NCI-H345 treated with DMSO at 0.1 percent for 48 hours (cell line): ENCODE measurements at regions not wholly inside any gene's neighbourhood (a gene's known extent, or its start where the extent isn't known, plus 50 kb on each side); places are given as distances from the start of the nearest gene placed in this dataset.

Experiments used
- DNase-seq: peaks from one replicate; lab custom pipeline; 2025; ENCODE audit not compliant: unreplicated experiment; lab: John Stamatoyannopoulos, UW

GRCh38 chr22:44403166-44403565 lies 90.4 kb upstream of the SHISAL1 start:
- DNase-seq = no peak

GRCh38 chr22:44402196-44403111 lies 89.7 kb upstream of the SHISAL1 start:
- DNase-seq = no peak

GRCh38 chr22:44401783-44402110 lies 89.0 kb upstream of the SHISAL1 start:
- DNase-seq = no peak

DNA sequence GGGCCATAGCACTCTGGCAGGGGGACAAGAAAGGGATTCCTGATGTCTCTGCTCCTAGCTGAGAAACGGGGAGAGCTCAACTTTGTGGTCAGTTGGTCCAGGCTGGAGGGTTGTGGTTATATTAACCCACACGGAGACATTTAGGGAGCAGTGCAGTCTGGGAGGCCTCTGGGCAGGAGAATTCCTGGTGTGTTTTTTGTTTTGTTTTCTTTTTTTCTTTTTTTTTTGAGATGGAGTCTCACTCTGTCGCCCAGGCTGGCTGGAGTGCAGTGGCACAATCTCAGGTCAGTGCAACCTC lies 88.0 kb upstream of the SHISAL1 start:
- no peak for DNase-seq

DNA sequence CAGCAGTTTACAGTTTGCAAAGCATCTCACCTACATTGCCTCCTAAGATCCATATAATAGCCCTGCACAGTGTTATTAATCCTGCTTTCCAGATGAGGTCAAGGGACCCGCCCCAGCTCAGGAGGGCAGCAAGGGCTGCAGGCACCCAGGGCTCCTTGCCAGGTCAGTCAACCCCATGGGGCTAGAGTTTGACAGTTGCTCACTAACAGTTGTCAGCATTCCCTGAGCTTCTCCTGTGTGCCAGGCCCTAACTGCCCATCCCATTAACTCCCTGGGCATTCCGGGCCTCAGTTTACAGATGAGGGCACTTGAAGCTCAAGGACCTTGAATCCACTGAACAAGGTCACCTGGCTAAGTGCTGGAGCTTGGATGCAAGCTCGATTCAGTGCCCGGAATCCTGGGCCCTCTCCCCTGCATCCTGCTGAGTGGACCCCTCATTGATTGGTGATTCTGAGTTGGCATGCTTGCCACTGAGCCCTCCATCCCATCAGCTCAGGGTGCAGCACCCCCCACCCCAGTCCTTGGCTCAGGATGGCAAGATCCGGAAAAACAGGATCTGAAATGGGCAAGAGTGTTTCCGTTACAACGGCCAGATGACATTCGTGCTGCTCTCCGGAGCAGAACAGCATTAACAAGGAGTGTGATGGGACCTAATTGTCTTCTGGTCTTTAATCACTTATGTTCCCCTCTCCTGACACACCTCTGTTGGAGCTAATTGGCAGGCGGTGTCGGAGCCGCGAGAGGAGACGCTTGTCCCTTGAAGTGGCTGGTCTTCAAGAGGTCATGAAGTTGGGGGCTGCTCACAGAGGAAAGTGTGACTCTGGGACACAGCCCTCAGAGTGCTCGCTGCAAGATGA lies 87.4 kb upstream of the SHISAL1 start:
- no peak for DNase-seq

DNA sequence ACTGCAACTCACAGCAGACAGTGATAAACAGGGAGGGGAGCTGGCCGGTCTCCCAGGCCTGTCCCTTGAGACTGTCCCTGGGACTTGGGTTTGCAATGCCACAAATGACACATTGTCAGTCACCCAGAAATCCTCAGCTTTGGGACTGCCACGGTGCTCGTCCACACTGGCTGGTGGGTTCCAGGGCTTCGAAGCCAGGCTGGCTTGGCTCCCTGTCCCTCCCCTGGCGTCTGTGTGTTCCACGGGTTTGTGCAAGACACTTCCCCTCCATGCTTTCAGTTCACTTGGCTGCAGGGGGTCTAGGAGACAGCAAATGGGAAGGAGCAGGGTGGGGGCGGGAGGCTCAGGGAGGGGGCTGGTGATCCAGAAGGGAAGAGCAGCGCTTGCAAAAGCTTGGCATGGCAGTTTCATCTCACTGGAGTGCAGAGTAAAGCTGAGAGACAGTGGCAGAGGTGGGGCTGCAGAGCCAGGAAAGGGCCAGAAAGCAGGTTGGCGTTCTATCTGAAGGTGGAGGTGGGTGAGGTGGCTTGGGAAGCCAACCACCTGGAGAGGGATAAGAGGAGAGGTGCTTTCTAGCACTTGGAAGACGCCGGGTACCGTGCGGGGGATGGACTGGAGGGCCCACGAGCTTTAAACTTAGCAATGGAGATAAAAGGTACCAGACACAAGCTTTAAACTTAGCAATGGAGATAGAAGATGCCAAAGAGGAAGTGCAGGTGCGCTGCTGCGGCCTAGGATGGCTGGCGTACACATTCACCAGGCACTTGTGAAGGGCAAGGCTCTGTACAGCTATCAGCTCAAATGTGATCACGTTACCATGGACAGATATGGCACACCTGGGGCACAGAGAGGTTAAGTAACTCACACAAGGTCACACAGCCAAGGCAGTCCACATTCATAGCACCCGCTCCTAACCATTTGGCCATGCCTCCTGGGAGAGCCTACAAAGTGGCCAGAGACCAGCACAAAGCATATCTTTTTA lies 86.4 kb upstream of the SHISAL1 start:
- no peak for DNase-seq

DNA sequence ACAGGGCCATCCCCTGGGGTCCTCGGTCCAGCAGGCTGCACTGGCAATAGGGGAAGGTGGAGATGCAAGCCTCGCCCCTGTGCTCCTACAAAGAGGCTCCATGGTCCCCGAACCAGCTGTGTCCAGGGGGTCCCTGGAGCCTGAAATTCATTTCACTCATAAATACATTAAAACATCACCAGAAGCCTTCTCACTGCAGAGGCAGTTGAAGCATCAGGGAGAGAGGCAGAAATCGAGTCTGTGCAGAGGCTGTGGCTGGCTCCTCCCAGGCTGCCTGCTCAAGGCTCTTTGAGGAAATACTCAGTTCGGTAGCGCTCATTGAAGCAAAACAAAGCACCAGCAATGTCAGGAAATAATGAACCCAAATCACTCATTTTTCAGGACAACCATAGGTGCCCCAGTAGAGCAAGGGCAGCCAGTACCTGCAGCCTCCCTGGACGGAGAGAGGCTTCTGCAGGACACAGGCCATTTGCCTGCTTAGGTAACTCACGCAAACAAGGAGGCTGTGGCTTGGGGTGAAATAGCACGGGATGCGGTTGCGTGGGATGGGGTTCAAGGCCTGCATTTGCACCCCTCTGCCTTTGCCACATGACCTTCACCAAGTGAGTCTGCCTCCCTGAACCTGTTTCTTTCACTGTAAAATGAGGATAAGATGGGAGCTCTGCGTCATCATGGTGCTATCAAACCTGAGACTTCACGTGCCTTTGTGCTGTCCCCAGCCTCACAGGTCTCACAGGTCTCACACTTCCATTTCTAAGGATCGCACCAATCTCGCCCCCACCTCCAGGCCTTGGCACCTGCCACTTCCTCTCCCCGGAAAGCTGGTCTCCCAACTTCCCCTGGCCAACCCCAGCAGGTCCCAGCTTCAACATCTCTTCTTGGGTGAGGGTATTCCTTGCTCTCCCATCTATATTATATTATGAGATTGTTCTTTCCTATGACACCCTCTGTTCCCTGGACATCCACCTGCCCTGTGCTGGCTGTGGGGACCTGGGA lies 84.3 kb upstream of the SHISAL1 start:
- DNase-seq = no peak

- no peak for DNase-seq
Measured at GRCh38 chr22:44396021-44396726, 83.4 kb upstream of the SHISAL1 start.

GRCh38 chr22:44395118-44396005 lies 82.6 kb upstream of the SHISAL1 start:
- DNase-seq = no peak

DNA sequence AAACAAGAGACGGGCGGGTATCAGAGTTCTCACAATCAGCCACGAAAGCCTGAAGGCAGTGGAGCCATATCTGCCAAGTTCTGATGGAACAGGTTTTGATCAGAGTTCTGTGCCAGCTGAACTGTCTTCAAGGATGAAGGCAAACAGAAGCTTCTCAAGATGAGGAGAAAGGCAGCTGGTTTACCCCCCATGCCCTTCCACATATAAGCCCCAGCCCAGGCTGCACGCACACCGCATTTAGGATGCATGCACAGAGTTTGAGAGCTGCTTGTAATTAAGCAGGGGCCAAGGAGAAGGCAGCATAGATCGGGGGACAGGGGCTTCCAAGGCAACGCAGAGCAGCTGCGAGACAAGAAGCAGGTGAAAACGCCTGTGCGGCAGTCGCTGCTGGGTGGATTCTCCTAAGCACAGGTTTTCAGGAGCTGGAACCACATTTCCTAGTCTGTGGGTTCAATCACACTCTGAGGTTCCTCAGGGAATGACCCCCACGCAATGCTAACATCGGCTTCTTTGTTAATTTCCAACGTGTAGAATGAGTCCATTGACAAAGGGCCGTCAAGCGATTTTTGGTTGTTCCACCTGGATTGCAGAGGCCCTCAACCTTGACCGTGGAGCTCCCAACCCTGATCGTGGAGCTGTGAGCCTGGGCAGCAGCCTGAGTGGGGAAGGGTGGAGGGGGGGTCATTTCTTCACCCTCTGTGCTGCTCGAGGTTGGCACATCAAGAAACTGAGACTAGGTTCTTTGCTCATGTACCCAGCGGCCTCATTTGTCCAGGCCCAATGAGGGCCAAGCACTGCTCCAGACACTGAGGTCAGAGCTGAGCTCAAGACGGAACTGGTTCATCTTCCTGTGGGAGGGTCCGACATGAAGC lies 81.7 kb upstream of the SHISAL1 start:
- no peak for DNase-seq

GRCh38 chr22:44393066-44393465 lies 80.3 kb upstream of the SHISAL1 start:
- no peak for DNase-seq

DNA sequence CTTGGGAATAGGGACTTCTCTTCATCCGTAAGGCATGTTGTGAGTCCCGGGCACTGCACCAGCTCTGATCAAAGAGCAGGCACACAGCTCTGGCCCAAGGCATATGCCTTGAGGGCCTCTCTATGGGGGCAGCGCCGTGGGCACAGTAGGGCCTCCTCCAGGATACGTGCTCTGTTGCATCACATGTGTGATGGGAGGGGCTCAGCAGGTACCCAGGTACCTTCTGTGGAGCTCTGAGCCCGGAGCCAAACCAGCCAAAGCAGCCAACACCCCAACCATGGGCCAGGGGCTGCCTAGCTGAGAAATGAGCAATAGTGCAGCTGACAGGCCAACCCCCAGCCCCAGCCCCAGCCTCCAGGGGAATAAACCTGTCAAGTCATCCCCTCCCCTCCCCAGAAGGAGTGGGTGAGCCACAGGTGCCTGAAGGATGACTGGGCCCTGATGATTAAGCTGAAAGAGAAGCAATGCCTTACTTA lies 79.7 kb upstream of the SHISAL1 start:
- DNase-seq = no peak

DNA sequence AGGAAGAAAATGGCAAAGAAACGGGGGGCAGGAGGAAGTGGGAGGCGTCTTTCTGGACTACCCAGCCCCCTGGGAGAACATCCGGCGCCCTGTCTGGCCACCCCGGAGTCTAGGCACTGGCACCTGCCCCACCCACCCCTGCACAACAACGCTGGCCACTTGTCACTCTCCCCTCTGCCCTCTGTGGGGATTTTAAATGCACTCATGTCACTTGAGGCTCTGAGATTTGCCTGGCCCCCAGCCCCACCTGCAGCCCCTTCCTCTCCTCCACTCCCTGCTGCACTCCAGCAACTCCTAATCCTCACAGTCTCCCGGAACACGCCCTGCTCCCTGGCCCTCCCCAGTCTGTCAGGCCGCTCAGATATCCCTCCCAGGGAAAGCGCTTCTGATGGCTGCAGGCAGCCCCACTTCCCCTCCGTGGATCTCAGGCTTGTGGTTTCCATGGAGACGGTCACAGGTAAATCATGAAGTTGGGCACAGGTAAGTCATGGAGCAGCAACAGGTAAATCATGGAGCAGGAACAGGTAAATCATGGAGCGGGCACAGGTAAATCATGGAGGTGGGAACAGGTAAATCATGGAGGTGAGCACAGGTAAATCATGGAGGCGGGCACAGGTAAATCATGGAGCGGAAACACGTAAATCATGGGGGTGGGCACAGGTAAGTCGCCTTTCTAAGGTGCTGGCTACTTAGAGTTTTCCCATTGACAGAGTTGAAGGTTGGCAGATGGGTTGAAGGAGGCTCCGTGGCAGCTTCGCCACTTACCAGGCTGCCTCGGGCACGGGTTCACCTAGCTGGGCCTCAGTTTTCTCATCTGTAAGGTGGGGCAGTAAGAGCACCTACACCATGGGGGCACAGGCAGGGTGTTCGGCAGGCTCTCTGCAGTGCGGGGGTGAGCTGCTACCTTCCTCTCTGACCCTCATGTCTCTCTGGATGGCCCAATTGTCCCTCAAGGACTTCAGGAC lies 79.0 kb upstream of the SHISAL1 start:
- DNase-seq = no peak

DNA sequence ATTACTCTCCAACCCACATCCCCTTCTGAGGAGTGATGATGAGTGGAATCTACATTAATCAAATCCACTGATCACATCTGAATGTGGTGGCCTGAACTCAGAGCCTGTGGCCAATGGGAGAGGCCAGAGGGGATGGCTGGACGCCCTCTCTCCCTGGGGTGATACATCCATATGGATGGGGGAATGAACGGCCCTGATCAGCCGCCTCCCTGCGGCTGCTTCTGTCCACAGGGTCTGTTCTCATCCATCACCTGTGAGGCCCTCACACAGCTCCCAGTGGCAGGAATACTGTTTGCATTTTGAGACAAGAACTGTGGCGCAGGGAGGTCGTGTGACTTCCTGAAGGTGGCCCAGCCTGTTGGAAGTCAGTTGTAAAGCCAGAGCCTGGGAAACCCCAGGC lies 78.3 kb upstream of the SHISAL1 start:
- DNase-seq = no peak

GRCh38 chr22:44390613-44390970 lies 77.8 kb upstream of the SHISAL1 start:
- DNase-seq = no peak

DNA sequence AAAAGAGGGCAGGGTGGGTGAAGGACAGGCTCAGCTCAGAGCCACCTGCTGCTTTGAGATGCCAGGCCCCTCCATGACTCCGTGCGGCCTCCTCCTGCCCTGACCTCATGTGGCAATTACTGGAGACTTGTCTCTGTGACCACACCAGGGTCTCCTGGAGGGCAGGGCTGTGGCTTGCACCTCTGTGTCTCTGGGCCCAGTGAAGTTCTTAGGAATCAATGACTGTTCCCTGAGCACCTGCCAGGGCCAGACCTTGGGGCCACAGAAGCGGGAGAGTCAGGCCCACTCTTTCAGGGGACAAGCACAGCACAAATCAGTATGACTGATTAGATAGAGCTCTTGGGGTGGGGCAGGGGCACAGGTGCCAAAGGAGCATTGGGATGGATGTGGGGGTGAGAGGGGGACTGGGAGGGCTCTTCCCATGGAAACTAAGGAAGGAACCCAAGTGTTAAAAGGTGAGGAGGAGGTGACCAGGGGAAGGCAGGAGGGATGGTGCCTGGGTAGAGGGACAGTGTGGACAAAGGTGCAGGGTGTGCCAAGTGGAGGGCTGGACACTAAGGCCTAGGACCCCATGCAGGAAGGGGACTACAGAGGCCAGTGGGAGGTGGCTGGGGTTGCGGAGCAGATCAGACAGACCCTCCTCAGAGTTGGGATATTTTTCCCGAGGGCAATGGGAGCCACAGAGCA lies 77.3 kb upstream of the SHISAL1 start:
- DNase-seq = no peak
